ENCODE measurements at regions not wholly inside any gene's neighbourhood (a gene's known extent, or its start where the extent isn't known, plus 50 kb on each side); places are given as distances from the start of the nearest gene placed in this dataset.

DNA sequence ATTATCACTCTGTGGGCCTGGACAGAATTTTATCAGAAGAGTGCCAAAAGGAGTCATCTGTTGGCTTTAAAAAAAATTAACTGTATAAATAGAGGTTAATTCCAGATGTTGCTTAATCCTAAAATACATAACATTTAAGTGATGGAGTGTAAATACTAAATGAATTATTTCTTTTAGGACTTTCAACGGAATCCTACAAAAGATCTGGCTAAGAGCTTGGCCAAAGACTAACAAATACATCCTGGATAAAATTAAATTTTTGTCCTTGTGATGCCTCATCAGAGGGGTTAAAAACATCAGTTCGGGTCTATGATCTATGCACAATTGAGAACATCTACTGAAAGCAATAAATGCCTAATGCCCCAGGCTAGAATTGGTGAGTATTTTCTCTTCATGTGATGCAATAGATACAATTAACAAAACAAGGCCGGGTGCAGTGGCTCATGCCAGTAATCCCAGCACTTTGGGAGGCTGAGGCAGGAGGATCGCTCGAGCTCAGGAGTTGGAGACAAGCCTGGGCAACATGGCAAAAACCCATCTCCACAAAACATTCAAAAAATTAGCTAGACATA is 49.8 kb upstream of the RAP1B start:
- no peak for DNase-seq
- WGBS (ENCODE audit: insufficient coverage), result no CpG with 5 or more reads among the region's 5 CpGs
- no peak overlapping the region for H3K4me3 ChIP-seq (ENCODE audit: low read length)
- H3K36me3 ChIP-seq (ENCODE audit: control insufficient read depth, insufficient read depth, low read length), result no peaks in the 10 kb centered on the region
- no peaks in the 10 kb centered on the region for H3K27me3 ChIP-seq (ENCODE audit: control insufficient read depth, insufficient read depth, low read length)
- H3K4me1 ChIP-seq (ENCODE audit: control insufficient read depth, insufficient read depth, low read length), result peaks cover 7% of the 10 kb centered on the region
- H3K27ac ChIP-seq (ENCODE audit: low read length), result peak overlapping the region; percentile 53
- no peaks in the 10 kb centered on the region for H3K9me3 ChIP-seq (replicated peaks; ENCODE audit: control insufficient read depth, low read depth, low read length)

All from muscle of leg (tissue), 3 donors.